Fibroblast of lung (primary cell): ENCODE measurements at regions not wholly inside any gene's neighbourhood (a gene's known extent, or its start where the extent isn't known, plus 50 kb on each side); places are given as distances from the start of the nearest gene placed in this dataset.

Experiments used
- DNase-seq, 2 donors: peaks; one replicate each; pipeline versions ENCODE4 v3.0.0 to v3.0.0-alpha.2; 2010; ENCODE audit warnings: low read depth in 2 of 2
- H2AFZ ChIP-seq: 2 replicates; pipeline ENCODE4 v1.5.1; 2012; ENCODE audit warnings: low read length, control low read depth, inconsistent platforms
- H3K27ac ChIP-seq: 2 replicates; pipeline ENCODE4 v1.5.1; 2011; ENCODE audit warnings: low read length, control low read depth; ENCODE audit not compliant: insufficient read depth
- H3K27me3 ChIP-seq: 2 replicates; pipeline ENCODE4 v1.5.1; 2011; ENCODE audit warnings: mild to moderate bottlenecking, low read length; ENCODE audit not compliant: control insufficient read depth, insufficient read depth
- H3K36me3 ChIP-seq: 2 replicates; pipeline ENCODE4 v1.5.1; 2011; ENCODE audit warnings: low read length; ENCODE audit not compliant: control insufficient read depth, insufficient read depth
- H3K4me1 ChIP-seq: 2 replicates; pipeline ENCODE4 v1.5.1; 2011; ENCODE audit warnings: low read length; ENCODE audit not compliant: control insufficient read depth, insufficient read depth; ENCODE audit errors: extremely low read depth
- H3K4me2 ChIP-seq: 2 replicates; pipeline ENCODE4 v1.5.1; 2011; ENCODE audit warnings: low read length, control low read depth; ENCODE audit not compliant: insufficient read depth; ENCODE audit errors: extremely low read depth
- H3K4me3 ChIP-seq, 4 experiments: fragments of 200-600 bp in 1 of 4; sonication (generic) in 1 of 4; replicated peaks in 1 of 4; 2 replicates each; pipeline ENCODE4 v1.5.1; 2011 to 2016; ENCODE audit warnings: low read length in 4 of 4, low read depth in 3 of 4, mild to moderate bottlenecking in 3 of 4, control low read depth in 2 of 4, inconsistent platforms in 1 of 4, mixed read lengths in 1 of 4; ENCODE audit not compliant: insufficient read depth in 1 of 4; ENCODE audit errors: control extremely low read depth in 1 of 4
- H3K79me2 ChIP-seq: 2 replicates; pipeline ENCODE4 v1.5.1; 2012; ENCODE audit warnings: mild to moderate bottlenecking, low read length, inconsistent platforms; ENCODE audit not compliant: control insufficient read depth, insufficient read depth
- H3K9ac ChIP-seq: 2 replicates; pipeline ENCODE4 v1.5.1; 2011; ENCODE audit warnings: mild to moderate bottlenecking, low read length, control low read depth; ENCODE audit not compliant: insufficient read depth
- H3K9me3 ChIP-seq: 2 replicates; pipeline ENCODE4 v1.5.1; 2012; ENCODE audit warnings: low read depth, low read length; ENCODE audit not compliant: control insufficient read depth, insufficient read depth
- H4K20me1 ChIP-seq: 2 replicates; pipeline ENCODE4 v1.5.1; 2011; ENCODE audit warnings: low read length; ENCODE audit not compliant: control insufficient read depth, insufficient read depth; ENCODE audit errors: extremely low read depth
- CTCF ChIP-seq, 2 donors: IDR thresholded peaks in 1 of 2; conservative IDR thresholded peaks in 1 of 2; 1 replicate in 1 of 2; 2 replicates in 1 of 2; pipeline ENCODE4 v1.5.1; 2011 to 2012; ENCODE audit warnings: low read length in 2 of 2, control low read depth in 1 of 2, inconsistent platforms in 1 of 2, low read depth in 1 of 2, mild to moderate bottlenecking in 1 of 2
- EZH2 ChIP-seq: IDR thresholded peaks from 2 replicates; pipeline ENCODE4 v1.5.1; 2012; ENCODE audit warnings: low read length, control low read depth, mild to moderate bottlenecking; ENCODE audit errors: missing control alignments

- no peak overlapping the region for H3K9ac ChIP-seq
- H3K79me2 ChIP-seq: no peaks in the 10 kb centered on the region
- no peaks in the 10 kb centered on the region for H3K9me3 ChIP-seq
- no peak for DNase-seq
- no peaks in the 10 kb centered on the region for H3K4me1 ChIP-seq
- TF ChIP-seq CTCF (conservative IDR thresholded peaks at IDR 0.05 in 1 of 2, IDR thresholded peaks at IDR 0.05 in 1 of 2; ENCODE audit: low read depth in 1 of 2, low read length in 2 of 2) (no peak), EZH2 (no peak)
- H3K27me3 ChIP-seq: no peaks in the 10 kb centered on the region
- H3K4me2 ChIP-seq: no peak overlapping the region
- no peaks in the 10 kb centered on the region for H4K20me1 ChIP-seq
- no peak overlapping the region for H3K4me3 ChIP-seq
- H2AFZ ChIP-seq: no peak overlapping the region
- H3K27ac ChIP-seq: no peak overlapping the region
- no peaks in the 10 kb centered on the region for H3K36me3 ChIP-seq
These were observed 297.1 kb downstream of the UQCRFS1 start for GRCh38 chr19:28915737-28916460.

- no peaks in the 10 kb centered on the region for H3K9me3 ChIP-seq
These were observed 297.7 kb downstream of the UQCRFS1 start for GRCh38 chr19:28915202-28915601.

GRCh38 chr19:28914173-28914572 is 298.8 kb downstream of the UQCRFS1 start:
- Histone ChIP-seq H3K4me2 (no peak overlapping the region), H4K20me1 (no peaks in the 10 kb centered on the region), H2AFZ (no peak overlapping the region), H3K27me3 (no peaks in the 10 kb centered on the region), H3K4me3 (no peak overlapping the region), H3K4me1 (no peaks in the 10 kb centered on the region), H3K9me3 (no peaks in the 10 kb centered on the region), H3K27ac (no peak overlapping the region), H3K79me2 (no peaks in the 10 kb centered on the region), H3K36me3 (no peaks in the 10 kb centered on the region), H3K9ac (no peak overlapping the region)
- TF ChIP-seq CTCF (conservative IDR thresholded peaks at IDR 0.05 in 1 of 2, IDR thresholded peaks at IDR 0.05 in 1 of 2; ENCODE audit: low read depth in 1 of 2, low read length in 2 of 2): no peak
- TF ChIP-seq EZH2: no peak
- DNase-seq: no peak

More at GRCh38 chr19:28915202-28915601, 297.7 kb downstream of the UQCRFS1 start:
- DNase-seq: no peak
- Histone ChIP-seq H3K79me2 (no peaks in the 10 kb centered on the region), H3K27ac (no peak overlapping the region), H3K27me3 (no peaks in the 10 kb centered on the region), H3K4me2 (no peak overlapping the region), H3K4me1 (no peaks in the 10 kb centered on the region), H3K9ac (no peak overlapping the region), H4K20me1 (no peaks in the 10 kb centered on the region), H3K36me3 (no peaks in the 10 kb centered on the region), H2AFZ (no peak overlapping the region), H3K4me3 (no peak overlapping the region)
- TF ChIP-seq CTCF (conservative IDR thresholded peaks at IDR 0.05 in 1 of 2, IDR thresholded peaks at IDR 0.05 in 1 of 2; ENCODE audit: low read depth in 1 of 2, low read length in 2 of 2) (no peak), EZH2 (no peak)
